Activated CD8-positive, alpha-beta memory T cell treated with anti-CD3 and anti-CD28 coated beads, Interleukin-2, amount 50 U/mL, for 1 hour (primary cell): ENCODE measurements at regions not wholly inside any gene's neighbourhood (a gene's known extent, or its start where the extent isn't known, plus 50 kb on each side); places are given as distances from the start of the nearest gene placed in this dataset.

Source experiments
- DNase-seq: peaks from one replicate; pipeline ENCODE4 v3.0.0-alpha.2; 2020; ENCODE audit errors: extremely low read depth

DNA sequence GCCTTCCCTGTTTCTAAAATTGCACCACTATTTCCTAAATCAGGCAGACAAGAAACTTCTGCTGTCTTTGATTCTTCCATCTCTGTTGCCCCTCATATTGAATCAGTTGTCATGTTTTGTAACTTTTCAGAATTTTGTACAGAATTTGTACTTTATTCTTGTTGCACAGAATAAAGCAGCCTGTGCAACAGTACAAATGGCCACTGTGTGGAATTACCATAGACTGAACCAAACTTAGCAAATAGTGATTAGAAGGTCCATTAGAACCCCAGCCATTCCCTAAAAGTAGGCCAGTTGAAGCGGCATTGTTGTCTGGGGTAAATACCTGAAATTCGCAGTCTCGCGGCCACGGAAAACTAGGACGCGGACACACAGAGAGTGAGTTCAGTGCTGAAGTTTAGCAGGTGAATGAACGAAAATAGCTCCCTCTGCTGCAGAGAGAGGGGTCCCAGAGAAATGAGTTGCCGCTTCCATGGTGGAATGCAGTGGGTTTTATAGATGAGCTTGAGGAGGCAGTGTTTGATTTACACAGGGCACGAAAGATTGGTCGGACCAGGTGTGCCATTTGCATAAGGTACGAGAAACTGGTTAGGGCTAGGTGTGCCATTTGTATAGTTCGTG is 71.8 kb downstream of the C4orf33 start:
- no peak for DNase-seq

DNA sequence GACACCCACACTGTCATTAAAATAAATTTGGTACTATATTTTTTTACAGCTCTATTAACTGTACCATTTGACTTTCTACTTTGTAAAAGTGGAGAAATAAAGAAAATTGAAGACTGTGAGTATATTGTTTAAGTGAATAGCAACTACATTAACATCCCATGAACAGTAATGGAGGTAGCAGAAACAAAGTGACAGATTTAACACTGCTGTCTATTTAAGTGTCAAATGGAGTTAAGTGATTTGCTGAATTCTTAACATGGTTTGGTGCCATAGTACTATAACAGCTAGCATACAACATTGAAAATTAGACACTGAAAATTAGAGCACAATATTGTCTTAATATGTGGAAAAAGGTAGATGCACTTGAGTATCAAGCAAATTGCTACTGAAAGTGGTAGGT is 76.2 kb downstream of the C4orf33 start:
- DNase-seq, result no peak

DNA sequence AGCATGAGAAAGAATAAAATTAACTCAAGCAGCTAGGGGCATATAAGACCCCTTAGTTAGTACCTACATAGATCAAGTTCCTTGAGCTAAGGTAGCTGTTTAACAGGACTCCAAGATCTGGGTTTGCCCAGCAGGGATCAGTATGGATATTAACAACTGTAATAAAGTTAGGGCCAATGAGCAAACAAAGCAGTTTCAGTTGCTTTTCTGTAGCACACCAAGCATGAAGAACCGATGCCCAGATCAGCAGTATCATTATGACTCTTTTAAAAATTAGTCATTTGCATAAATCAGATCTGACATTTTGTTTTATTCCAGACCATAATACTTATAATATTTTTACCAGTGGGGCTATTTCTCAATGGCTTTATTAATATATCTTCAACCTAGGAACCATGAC is 80.9 kb downstream of the C4orf33 start:
- DNase-seq, result no peak

DNA sequence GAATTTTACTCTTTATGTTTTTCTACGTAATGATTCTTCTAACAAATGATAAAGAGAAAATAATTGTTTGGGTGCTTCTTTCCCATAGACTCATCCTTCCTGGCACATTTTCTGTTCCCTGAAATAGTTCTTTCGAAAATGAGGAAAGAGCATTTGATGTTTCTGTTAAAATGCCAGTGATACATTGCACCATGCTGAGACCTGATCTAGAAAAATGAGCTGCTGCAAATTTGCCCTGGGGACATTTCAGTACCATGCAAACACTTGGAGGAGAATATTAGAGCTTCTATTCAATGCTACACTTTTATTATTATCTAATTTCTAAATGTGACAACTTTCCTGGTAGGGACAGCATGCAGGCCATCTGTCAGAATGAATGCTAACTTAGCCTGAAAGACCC is 83.3 kb downstream of the C4orf33 start:
- DNase-seq, result no peak

DNA sequence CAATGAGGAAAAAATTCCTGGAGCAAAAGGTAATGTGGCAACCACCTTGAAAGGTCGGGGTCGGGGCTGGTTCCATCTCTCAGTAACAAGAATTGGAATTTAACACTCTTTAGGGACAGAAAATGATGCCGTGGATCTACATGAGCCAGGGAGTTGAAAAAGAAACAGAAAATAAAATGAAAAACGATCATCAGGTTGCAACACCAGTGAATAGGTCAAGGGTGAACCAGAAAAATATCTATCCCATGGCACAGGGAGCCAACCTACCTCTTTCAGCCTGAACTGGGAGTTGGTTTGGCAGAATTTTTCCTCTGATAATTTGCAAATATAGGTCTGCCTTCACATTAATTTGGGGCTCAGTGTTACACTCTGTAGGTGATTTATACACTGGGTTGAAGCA is 93.7 kb downstream of the C4orf33 start:
- no peak for DNase-seq

DNA sequence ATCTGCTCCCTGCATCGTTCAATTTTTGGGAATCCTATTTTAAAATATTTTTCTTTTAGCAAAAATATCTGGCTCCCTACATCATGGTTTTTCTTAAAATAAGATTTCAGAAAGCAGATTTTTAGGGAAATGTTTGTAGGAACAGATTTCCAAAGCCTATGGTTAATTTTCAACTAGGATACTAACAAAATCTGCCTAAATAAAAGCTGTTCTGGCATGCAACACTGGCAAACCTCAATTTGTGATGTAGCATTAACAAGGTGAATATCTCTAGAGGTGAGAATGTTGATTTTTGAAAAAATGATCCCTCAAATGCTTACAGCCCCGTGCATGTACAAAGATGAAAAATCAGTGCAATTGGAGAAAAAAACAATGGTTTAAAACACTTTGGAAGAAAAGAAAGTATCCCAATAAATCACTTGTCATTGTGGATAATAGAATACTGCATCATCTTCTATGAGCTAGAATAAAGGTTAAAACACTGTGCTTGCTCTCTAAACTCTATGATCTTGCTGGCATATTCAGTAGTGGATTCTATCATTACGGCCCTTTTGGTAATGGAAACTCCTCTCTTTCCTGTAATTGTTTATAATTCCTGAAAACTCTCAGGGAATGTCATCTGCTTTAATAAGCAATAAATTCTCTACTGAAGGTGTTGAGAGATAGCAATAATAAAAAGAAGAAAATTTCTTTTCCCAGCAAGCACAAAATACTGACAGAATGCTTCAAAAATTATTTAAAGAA is 97.6 kb downstream of the C4orf33 start:
- no peak for DNase-seq

DNA sequence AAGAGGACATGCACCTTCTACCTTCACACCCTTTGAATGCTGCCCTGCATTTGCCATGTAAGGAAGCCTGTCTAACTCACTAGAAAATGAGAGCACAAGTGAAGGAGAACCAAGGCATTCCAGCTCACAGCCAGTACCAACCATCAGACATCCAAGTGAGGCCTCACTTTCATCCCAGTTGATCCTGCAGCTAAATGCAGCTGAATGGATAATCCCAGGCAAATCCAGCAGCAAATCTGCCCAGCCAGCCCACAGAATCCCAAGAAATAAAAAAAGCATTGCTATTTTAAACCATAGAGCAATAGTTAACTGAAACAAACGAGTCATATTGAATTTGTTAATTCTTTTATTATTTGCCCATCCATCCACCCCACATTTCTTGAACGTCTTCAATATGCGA is 112.5 kb downstream of the C4orf33 start:
- no peak for DNase-seq

DNA sequence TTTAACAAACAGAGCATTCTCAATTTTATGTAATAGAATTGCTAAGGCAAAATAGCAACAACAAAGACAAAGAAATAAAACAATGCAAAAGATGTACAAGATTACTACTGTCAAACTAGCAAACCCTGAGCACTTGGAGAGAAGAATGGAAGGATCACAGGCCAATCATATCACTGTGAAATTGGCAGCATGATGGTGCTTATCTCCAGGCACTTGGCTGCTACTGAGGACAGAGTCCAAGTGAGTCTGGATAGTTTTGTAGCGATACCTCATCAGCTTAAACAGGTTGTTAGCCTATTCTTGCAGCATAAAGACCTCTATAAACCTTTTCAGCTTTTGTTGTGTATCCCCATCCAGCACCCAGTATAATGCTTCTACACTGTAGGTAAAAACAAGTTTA is 117.7 kb downstream of the C4orf33 start:
- no peak for DNase-seq

DNA sequence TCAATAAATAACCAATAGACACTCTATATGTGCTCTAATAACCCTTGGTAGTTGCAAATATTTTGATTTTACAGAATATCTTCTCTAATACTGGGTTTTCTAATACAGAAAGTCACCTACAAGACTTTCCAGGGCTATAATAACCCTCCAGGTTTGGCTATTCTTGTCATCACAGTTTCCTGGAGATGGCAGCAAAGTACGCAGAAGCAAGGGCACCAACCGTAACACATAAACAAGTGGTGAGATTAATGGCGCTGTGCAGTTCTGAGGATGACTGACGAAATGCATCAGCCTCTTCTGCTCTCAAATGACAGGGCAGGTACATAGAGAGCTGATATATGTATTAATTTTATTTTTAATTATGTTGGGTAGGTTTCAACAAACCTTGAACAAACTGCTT is 122.4 kb downstream of the C4orf33 start:
- no peak for DNase-seq

DNA sequence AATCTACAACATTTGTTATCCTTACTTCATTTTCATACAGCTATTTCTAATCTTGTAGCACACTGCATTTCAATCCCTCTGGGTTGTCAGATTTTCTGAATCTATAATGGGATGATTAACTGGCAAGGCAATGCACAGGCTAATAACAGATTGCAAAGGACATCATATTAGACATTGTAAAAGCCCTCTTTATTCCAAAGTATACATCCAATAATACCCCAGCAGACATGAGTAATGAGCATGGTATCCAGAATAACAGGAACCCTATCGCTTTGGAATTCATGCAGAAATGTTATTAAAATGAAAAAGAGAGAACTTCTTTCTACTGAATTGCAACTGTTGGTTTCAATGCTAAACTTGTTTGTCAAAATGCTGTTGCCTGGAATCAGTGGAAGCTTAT is 122.9 kb downstream of the C4orf33 start:
- DNase-seq, result no peak

DNA sequence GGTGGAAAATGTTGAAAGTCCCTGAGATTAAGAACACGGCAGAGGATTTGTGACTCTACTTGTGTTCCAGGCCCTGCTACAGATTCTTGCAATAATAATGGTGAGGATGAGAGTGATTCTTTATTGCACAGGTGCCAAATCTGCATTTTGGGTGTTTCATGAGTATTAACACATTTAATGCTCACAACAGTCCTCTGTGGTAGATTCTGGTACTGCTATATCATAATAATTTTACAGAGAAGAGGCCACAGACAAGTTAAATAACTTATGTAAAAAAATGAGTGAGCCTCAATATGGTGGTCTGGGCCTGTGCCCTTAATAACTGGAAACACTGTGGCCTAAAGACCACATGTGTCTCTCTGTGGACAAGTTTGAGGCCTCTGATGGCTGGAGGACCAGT is 124.3 kb downstream of the C4orf33 start:
- no peak for DNase-seq

DNA sequence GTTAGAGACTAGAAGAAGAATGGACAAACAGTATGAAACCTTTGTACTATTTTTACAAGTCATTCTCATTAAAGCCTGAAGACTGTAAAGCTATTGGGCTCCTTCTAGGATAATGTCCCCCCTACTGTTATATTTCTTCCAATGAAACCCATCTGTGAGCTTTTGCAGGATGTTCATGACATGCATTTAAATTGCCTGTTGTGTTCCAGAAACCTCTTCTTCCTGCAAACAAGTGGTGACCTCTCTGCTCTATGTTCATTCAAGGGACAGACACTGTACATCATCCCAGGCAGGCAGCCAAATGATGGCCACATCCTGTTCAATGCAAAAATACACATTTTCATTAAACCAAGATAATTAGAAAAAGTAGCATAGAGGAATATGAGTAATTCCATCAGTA is 128.0 kb downstream of the C4orf33 start:
- no peak for DNase-seq

DNA sequence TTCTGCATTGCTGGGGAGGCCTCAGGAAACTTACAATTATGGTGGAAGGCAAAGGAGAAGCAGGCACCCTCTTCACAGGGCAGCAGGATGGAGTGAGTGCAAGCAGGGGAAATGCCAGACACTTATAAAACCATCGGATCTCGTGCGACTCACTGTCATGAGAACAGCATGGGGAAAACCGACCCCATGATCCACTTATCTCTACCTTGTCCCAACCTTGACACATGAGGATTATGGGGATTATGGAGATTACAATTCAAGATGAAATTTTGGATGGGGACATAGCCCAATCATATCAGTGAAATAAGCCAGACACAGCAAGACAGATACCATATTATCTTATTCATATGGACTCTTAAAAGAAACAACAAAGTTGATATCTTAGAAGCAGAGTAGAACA is 134.9 kb downstream of the C4orf33 start:
- no peak for DNase-seq

DNA sequence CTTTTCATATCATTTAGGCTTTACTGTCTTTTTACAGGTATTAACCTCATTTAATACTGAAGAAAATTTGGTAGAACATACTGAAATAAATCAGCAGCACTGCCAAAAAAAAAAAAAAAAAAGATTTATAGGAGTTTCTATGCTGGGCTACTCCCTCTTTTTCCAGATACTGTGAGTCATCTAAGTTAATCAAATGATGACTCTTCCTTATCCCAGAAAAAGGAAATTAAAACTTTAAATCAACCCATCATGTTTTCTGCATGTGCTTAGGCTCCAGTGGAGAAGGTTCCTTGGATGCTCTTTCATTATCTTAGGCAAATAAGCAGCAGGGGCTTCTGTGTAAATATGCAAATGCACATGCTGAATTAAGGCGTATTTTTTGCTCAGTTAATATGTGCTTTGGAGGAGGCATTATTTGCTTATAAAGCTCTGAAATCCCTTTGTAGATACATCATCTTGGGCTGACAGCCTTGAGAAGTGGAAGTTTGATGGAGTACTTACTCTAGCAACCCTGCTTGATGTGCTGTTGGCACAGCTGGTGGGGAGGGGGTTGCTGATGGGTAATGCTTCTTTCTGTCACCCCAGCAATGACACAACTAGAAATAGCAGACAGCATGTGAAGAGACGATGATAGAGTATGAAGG is 136.1 kb downstream of the C4orf33 start:
- no peak for DNase-seq

DNA sequence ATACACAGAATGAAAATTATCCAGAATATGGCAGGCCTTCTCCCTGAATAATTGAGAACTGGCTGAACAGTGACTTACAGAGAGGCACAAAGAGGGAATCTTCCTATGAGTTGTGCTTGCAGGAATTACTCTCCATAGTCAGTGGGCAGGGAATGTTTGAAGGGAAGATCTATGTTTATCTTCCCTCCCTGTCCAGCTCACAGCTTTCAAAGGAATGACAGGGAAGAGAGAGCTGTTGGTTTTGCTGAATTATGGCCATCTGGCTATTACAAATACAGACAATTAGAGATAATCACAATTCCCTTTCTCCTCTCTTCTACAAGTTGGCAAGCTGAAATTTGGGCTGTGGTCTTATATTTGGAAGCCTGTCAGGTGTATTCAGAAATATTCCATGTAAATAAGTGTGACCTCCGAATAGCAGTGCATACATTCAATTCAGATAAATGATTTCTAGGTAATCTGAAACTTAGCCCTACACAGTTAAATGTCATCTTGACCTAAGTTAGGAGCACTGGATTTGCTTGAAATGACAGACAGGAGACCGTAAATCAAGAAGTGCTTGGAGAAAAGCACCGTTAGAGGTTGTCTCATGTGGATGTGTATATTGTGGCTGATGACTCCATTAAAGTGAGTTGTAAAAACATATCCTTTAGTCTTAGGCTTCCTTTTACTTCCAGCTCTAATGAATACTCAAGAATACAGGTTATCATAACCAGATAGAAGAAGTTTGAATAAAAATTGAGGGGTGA is 136.8 kb downstream of the C4orf33 start:
- no peak for DNase-seq

DNA sequence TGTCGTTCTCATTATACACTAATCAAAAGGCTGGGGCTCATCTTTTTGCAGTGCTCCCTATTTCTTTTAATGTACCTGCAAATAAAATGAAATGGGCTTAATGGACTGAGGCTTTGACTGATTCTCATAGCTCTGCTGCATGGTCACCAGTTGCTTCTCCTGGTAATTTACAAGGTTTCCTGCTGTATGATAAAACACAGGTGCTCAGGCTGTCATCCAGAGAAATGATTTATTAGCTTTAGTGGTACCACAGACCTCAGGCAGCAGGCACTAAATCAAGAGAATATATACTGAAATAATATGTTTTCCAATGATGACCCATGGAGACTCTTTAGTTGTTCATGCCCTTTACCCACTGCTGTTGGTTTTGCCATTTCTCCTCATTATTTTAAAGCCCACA is 137.7 kb downstream of the C4orf33 start:
- no peak for DNase-seq

DNA sequence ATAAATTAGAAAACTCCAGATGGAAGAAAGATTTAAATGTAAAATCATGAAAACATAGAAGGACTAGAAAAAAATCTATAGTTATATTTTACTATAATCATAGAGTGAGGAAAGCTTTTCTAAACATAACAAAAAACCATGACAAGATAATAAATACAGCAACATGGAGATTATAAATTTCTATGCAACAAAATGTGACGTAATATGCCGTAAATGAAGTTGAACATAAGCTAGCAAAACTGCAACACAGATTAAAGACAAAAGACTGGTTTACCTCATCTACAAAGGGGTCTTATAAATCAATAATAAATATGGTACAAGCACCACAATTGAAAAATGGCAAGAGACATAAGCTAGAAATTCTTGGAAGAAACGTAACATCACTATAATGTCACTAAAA is 140.4 kb downstream of the C4orf33 start:
- no peak for DNase-seq

DNA sequence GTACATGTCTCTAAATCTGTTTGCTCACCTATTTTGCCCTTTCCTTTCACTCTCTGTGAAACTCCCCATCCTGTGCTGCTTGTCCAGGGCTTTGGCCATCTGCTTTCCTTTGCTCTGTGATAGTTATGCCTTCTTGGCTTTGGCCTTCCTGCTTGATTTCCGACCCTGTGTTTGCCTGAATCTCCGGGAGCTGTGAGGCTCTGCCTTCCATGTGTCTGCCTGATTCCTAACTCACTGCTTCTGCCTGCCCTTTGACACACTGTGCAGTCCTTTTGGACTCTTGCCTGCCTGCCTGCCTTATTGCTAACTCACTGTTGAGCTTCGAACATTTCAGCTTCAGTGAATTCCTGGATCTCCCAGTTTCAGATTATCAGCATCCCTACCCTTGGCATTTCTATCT is 143.1 kb downstream of the C4orf33 start:
- no peak for DNase-seq

DNA sequence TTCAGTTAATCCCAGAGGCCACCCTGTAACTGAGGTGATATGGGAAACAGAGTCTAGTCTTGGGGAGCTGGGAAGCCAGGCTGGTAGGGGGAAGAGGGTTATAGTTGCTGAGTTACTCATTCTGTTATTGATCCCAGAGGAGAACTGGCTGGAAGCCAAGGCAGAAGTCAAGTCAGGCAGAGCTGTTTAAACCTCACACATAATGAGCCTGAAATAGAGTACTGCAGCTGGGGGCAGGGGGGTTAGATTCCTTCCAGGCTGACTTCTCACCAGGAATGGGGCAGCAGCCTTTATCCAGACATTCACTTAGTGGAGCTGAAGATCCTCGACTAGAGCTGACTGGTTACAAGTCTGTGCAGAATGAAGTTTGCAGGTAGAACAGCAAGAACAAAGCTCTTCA is 144.9 kb downstream of the C4orf33 start:
- no peak for DNase-seq

DNA sequence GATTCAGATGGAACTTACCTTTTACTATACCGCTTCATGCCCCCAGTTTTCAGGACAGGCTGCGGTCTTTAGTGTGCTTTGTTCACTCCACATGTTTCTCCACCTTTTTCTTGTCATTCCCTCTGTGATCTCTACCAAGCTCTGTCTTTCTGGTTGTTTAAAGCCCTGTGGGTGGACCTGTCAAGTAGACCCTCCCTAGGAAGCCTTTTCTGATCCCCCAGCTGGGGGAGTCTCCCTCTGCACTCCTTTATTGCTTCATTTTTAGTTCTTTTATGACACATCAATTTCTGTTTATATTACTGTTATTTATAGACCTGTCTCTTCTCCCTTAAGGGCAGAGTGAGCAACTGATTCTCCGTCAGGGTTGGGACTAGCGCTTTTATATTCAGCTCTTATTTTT is 150.2 kb downstream of the C4orf33 start:
- DNase-seq, result no peak

DNA sequence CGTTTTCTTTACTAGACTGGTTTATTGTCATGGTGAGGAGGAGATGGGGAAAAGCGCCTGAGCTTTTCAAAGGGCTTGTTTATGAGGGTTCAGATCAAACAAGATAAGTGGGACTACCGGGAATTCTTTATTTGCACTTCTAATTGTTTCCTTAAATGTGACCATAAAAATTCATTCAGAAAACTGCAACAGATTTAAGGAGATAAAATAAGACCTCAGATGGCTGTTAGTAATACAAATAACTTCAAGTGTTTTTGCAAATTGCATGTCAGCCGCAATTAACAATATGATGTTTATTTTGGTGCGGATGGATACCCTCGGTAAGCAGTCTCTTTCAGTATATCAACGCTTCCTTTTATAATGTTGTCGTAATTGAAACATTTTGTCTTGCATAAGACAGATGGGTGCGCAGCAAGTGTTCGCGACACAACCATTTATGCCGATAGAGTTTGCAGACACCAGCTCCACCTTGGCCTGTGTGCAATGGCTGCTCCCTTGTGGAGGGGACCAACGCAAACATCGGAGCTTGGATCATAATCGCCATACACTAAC is 151.0 kb downstream of the C4orf33 start:
- DNase-seq, result no peak

DNA sequence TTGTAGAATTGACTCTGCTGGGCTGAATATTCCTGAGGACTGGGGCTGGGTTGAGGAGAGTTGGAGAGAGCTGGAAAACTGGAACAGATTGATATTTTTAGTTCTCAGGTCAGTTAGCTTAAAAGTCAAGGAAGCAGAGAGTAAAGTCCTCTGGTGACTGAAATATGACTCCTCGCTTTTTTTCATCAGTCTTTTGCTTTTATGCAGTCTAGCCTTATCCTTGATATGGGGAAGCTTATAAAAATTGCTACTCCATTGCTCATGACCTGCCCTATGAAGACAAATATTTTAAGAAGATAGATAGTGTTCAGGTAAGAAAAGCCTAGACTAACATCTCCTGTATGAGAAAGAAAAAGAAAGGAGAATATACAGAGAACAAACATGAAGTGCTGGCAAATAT is 152.7 kb downstream of the C4orf33 start:
- DNase-seq, result no peak
